HCEC 1CT (cell line): ENCODE measurements at regions not wholly inside any gene's neighbourhood (a gene's known extent, or its start where the extent isn't known, plus 50 kb on each side); places are given as distances from the start of the nearest gene placed in this dataset.

Experiments used
- DNase-seq: peaks from one replicate; pipeline ENCODE4 v3.0.0-alpha.2; 2017

DNA sequence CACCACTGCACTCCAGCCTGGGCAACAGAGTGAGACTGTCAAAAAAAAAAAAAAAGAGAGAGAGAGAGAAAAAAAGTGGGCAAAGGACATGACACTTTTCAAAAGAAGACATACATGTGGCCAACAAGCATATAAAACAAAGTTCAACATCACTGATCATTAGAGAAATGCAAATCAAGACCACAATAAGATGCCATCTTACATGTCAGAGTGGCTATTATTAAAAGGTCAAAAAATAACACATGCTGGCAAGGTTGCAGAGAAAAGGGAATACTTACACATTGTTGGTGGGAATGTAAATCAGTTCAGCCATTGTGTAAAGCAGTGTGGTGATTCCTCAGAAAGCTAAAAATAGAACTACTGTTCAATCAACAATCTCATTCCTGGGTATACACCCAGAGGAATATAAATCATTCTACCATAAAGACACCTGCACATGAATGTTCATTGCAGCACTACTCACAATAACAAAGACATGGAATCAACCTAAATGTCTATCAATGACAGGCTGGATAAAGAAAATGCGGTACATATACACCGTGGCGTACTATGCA lies 94.9 kb upstream of the TRIM2 start:
- no peak for DNase-seq

GRCh38 chr4:153110739-153111138 lies 93.5 kb upstream of the TRIM2 start:
- DNase-seq = no peak

- DNase-seq = no peak
These were observed 92.7 kb upstream of the TRIM2 start for GRCh38 chr4:153111426-153112040.

DNA sequence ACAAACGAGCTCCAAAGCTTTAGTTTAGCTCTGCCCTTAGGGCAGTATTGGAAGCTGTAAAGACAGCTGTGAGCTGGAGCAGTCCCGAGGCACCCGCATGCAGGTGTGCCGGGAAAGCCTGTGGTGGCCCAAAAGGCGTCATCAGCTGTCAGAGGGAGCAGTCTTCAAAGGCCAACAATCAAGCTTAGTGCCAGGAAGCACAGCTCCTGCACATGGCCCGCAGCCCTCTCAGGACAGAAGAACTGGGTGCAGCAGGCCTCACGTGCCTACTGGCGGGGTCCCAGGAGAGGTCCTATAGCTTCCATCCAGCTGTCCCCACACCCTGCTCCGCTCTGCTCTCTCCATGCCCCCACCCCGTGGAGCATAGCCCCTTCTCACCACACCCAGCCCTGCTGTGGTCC lies 92.2 kb upstream of the TRIM2 start:
- DNase-seq = no peak

DNA sequence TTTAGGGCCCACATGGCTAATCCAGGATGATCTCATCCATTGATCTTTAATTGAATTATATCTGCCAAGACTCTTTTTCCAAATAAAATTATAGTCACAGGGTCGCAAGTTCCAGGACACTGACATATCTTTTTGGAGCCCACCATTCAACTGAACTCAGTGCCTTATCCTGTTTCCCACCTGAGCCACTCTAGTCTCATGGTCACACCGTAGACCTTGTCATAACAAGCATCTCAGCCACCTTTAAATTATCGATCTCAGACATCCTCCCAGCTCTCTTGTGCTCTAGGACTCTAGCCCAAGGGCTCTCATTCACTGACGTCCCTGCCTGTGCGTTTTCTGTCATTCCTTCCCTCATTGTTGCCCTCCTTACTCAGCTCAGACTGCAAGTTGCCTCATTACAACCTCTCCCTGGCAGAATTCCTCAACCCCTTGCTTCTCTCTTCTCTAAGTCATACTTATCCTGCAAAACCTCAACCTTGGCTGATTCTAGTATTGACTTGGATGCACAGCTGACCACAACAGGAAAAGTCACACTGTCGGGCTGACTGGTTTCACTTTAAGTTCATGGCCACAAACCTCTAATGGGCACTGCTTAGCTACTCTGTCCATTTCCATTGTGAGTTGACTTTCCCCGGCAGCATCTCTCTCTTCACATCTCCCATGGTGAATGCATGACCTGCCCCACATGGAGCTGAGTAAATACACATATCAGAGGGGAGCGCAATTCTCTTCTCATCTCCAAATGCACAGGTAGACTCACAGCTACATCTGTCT lies 91.0 kb upstream of the TRIM2 start:
- no peak for DNase-seq

GRCh38 chr4:153113838-153114105 lies 90.5 kb upstream of the TRIM2 start:
- no peak for DNase-seq

- peak; percentile 69 for DNase-seq
These were observed 89.4 kb upstream of the TRIM2 start for GRCh38 chr4:153114771-153115321.

GRCh38 chr4:153115322-153116290 lies 88.6 kb upstream of the TRIM2 start:
- DNase-seq = peak; percentile 73

GRCh38 chr4:153116291-153116680 lies 88.0 kb upstream of the TRIM2 start:
- DNase-seq = no peak

DNA sequence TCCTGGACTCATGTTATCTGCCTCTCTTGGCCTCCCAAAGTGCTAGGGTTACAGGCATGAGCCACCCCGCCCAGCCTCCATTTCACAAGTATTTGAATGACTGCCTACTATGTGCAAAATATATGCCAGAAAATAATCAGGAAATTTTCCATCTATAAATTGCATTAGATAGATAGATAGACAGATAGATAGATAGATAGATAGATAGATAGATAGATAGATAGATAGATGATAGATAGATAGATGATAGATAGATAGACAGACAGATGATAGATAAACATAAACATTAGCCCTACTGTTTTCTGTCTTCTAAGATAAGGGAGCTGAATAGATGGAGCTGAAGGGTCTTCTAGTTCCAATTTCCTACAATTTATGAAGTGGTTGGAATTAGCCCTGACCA lies 87.4 kb upstream of the TRIM2 start:
- DNase-seq = no peak

GRCh38 chr4:153117554-153117953 lies 86.7 kb upstream of the TRIM2 start:
- DNase-seq = no peak

DNA sequence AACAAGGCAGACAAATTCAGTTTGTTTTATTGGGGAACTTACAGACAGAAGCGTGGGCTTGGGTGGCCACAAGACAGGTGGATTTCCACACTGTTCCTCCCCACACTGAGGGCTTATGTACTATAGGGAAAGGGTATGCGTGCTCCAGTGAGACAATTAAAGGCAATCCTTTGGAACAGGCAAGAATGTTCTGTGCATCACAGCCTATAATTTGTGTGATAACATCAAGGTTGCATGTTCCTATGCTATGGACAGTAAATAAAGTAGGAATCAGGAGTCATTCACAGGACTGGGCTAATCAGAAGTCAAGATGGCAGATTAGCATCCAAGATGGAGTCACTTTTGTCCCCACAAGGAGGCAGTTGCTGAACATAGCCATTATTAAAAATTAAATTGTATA lies 84.6 kb upstream of the TRIM2 start:
- no peak for DNase-seq

- DNase-seq = no peak
These were observed 84.0 kb upstream of the TRIM2 start for GRCh38 chr4:153120235-153120634.

DNA sequence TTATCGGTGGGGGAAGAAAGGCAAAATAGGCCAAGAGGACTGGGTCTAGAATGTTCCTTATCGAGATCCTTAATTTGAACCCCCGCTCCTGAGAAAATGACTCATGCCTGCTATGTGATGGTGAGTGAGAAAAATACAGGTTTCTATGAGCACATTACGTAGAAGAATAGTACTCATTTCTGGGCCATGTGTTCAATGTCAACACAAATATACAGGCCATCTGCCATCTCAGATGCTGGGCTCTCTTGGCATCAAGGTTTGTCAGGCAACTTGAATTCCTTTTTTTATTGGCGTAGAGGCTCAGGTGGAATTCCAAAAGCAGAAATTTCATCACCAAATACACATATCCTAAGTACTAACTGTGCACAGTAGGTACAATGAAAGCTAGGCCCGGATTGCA lies 81.4 kb upstream of the TRIM2 start:
- DNase-seq = no peak

DNA sequence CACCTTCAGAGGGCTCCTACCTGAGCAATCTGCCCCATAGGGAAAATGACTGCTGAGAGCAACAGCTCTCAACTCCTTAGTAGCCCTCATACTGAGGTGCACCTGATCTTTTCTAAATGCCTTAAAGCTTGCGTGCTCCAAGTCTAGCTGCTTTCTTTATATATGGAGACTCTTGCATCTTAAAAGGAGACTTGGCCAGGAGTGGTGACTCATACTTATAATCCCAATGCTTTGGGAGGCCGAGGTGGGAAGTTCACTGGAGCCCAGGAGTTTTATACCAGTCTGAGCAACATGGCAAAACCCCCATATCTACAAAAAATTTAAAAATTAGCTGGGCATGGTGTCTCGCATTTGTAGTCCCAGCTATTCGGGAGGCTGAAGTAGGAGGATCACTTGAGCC lies 78.1 kb upstream of the TRIM2 start:
- DNase-seq = no peak

- DNase-seq = peak; percentile 55
These were observed 76.3 kb upstream of the TRIM2 start for GRCh38 chr4:153127760-153128494.

- no peak for DNase-seq
These were observed 72.6 kb upstream of the TRIM2 start for GRCh38 chr4:153131596-153131995.

DNA sequence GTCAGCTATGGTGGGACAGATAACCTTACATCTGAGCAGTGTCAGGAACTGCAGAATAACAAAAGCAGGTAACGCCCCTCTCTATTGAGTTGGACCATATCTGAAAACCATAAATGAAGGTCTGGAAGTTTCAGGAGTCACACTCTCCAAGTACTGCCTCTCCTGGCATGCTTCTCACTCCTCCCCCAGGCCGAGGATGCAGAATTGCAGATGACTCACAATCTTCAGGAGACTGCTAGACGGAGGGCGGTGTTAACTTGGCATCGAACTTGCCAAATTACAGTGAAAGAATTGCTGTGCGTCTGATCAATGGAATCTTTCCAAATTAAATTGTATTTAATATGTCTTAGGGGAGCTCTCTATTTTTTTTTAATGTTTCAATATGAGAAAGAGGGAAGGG lies 67.1 kb upstream of the TRIM2 start:
- DNase-seq = peak; percentile 59

DNA sequence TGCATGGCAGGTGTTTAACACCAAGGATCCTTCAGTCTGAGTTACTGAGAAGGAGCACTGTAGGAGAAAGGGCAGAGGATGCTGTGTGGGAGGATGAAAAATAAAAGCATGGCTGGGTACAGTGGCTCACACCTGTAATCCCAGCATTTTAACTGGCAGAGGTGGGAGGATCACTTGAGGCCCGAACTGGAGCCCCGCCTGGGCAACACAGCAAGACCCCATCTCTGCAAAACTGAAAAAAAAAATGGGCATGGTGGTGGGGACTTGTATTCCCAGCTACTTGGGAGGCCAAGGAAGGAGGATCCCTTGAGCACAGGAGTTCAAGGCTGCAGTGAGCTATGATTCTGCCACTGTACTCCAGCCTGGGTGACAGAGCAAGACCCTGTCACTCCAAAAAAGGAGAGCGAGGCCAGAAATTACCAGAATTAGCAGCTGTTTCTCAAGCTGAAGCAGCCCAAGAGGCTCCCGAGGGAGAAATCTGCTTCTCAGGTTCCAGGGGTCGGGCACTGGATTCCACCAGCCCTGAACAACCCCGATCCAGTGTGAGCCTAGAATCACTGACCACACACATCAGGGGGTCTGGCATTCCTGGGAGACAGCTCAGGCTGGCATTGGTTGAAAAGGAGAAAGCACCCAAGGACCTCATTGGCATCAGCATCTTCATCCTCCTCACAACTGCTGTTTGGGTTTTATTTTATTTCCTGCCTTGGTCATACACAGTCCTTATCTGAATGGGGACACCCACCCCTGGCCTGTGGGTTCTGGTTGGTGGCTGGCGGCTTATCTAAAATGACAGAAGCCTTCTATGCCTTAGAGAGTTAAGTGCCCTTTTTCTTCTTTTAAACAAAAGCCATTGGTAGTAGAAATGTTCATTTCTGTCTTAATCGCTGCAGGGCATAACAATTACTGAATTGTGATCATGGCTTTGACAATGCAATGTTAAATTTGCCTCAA lies 66.3 kb upstream of the TRIM2 start:
- DNase-seq = no peak

GRCh38 chr4:153138736-153139135 lies 65.5 kb upstream of the TRIM2 start:
- no peak for DNase-seq

- DNase-seq = no peak
These were observed 63.9 kb upstream of the TRIM2 start for GRCh38 chr4:153140294-153140693.
